Retinal pigment epithelial cell (primary cell): ENCODE measurements at regions not wholly inside any gene's neighbourhood (a gene's known extent, or its start where the extent isn't known, plus 50 kb on each side); places are given as distances from the start of the nearest gene placed in this dataset.
"Not testable (repeated sequence)": the region's sequence is repeated elsewhere in the genome, so short reads cannot be mapped to it uniquely, and the experiment has no call there.

Experiments
- DNase-seq: peaks from one replicate; pipeline ENCODE4 v3.0.0-alpha.2; 2010; ENCODE audit warnings: low read depth
- H3K4me3 ChIP-seq: 2 replicates; pipeline ENCODE4 v1.5.1; 2011; ENCODE audit warnings: mild to moderate bottlenecking, low read length, control low read depth, moderate library complexity
- TF ChIP-seq, protein P1 (sequence below): conservative IDR thresholded peaks from 2 replicates; pipeline ENCODE4 v1.5.1; 2011; ENCODE audit warnings: low read depth, low read length, control low read depth, inconsistent platforms

GRCh38 chr16:8426569-8426968 is 163.7 kb downstream of the TMEM114 start:
- TF ChIP-seq, protein P1, sequence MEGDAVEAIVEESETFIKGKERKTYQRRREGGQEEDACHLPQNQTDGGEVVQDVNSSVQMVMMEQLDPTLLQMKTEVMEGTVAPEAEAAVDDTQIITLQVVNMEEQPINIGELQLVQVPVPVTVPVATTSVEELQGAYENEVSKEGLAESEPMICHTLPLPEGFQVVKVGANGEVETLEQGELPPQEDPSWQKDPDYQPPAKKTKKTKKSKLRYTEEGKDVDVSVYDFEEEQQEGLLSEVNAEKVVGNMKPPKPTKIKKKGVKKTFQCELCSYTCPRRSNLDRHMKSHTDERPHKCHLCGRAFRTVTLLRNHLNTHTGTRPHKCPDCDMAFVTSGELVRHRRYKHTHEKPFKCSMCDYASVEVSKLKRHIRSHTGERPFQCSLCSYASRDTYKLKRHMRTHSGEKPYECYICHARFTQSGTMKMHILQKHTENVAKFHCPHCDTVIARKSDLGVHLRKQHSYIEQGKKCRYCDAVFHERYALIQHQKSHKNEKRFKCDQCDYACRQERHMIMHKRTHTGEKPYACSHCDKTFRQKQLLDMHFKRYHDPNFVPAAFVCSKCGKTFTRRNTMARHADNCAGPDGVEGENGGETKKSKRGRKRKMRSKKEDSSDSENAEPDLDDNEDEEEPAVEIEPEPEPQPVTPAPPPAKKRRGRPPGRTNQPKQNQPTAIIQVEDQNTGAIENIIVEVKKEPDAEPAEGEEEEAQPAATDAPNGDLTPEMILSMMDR: no peak

DNA sequence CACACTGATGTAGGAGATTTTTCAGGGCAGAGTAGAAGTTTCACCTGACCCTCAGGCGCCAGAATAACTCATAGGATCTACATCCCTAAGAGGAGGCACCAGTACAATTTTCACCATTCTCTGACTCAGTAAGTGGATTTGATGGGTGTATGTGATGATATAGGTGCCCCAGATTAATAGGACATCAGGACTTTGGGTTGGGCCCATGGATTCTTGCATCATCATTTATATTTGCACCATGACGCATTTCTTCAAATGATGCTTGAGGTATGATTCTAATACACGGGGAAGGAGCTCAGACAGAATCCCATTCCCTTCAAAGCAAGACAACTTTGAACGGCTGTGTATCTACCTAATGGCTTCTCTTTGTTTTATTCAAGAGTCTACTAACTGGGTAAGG is 173.2 kb downstream of the TMEM114 start:
- TF ChIP-seq, protein P1: no peak
- H3K4me3 ChIP-seq: no peak overlapping the region
- no peak for DNase-seq

More at GRCh38 chr16:8426569-8426968, 163.7 kb downstream of the TMEM114 start:
- DNase-seq: no peak
- no peak overlapping the region for H3K4me3 ChIP-seq

DNA sequence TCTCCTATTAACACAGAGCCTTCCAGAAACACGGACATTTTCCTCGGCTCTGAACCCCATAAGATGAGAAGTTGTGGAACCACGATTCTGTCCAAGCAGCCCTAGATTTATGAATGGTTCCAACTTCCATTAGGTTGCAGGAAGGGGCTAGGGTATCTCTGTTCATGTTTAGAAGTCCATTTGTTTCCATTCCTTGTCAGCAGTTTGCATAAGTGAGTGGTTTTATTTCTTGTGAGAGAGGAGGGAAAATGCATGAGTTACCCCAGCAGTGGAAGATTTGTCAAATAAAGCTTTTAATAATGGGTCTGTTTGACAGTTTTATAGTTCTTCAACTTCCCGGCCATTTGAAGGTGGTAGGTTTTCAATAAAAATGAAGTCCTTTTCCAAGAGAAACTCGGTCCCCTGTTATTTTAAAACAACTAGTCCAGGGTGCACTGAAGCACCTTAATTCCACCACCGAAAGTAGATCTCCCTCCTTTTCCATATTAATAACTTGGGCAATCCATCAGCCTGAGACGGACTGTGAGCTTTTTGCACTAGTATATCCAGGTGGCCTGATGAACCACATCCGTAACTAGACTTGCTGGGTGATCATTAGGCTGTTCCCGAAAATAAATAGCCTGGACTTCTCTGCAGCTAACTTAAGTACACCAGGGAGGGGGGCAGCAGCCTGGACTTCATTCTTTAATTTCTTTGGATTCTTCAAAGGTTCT is 181.3 kb downstream of the TMEM114 start:
- H3K4me3 ChIP-seq: no peak overlapping the region
- no peak for DNase-seq
- TF ChIP-seq, protein P1: no peak

DNA sequence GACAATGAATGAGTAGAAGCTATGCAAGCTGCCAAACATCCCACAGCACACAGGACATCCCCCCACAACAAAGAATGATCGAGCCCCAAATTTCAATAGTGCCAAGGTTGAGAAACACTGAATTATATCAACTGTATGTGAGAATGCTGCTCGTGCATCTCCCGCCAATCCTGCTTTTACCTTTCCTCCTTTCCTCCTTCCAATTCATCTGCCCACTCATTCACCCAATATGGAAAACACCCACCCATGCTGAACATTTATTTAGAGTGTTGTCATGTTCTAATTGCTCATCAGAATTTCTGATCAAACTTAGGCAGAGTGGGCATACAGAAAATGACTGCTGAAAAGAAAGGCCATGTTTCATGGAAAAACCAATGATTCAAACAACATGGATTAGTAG is 183.0 kb downstream of the TMEM114 start:
- no peak for DNase-seq
- no peak overlapping the region for H3K4me3 ChIP-seq
- TF ChIP-seq, protein P1: no peak

GRCh38 chr16:8403978-8404749 is 186.1 kb downstream of the TMEM114 start:
- TF ChIP-seq, protein P1: no peak
- no peak for DNase-seq
- no peak overlapping the region for H3K4me3 ChIP-seq

GRCh38 chr16:8402981-8403843 is 187.1 kb downstream of the TMEM114 start:
- DNase-seq: no peak
- H3K4me3 ChIP-seq: no peak overlapping the region
- TF ChIP-seq, protein P1: no peak

GRCh38 chr16:8400683-8401082 is 189.6 kb downstream of the TMEM114 start:
- DNase-seq, H3K4me3 ChIP-seq: not testable (repeated sequence)
